HepG2 (cell line): ENCODE measurements at regions not wholly inside any gene's neighbourhood (a gene's known extent, or its start where the extent isn't known, plus 50 kb on each side); places are given as distances from the start of the nearest gene placed in this dataset.

ENCODE experiments used
- CREB1 ChIP-seq, 2 experiments: fragments of 450-650 bp in 1 of 2; IDR thresholded peaks; 2 replicates each; pipeline ENCODE4 v1.6.1; 2016 to 2017; ENCODE audit warnings: control low read depth in 1 of 2, mild to moderate bottlenecking in 1 of 2, missing compliant biosample characterization in 1 of 2, missing genetic modification characterization in 1 of 2
- CTCF ChIP-seq: sonication (generic); formaldehyde crosslinking; IDR thresholded peaks from 2 replicates; pipeline ENCODE4 v1.5.0; 2020; ENCODE audit warnings: mild to moderate bottlenecking, missing genetic modification reagents, moderate library complexity
- HMG20B ChIP-seq: conservative IDR thresholded peaks from 2 replicates; pipeline ENCODE4 v1.6.1; 2016; ENCODE audit warnings: missing genetic modification reagents, missing compliant biosample characterization
- KLF12 ChIP-seq: sonication (generic); formaldehyde crosslinking; IDR thresholded peaks from 2 replicates; pipeline ENCODE4 v1.4.0; 2020; ENCODE audit warnings: missing genetic modification reagents, borderline replicate concordance
- MXD4 ChIP-seq: IDR thresholded peaks from 2 replicates; pipeline ENCODE4 v1.6.1; 2016; ENCODE audit warnings: mild to moderate bottlenecking, missing biosample characterization, missing genetic modification reagents
- ZSCAN20 ChIP-seq: sonication (generic); formaldehyde crosslinking; IDR thresholded peaks from 2 replicates; pipeline ENCODE4 v1.4.0; 2020; ENCODE audit warnings: missing genetic modification reagents, mild to moderate bottlenecking, borderline replicate concordance

- TF ChIP-seq ZSCAN20 = no peak
- no peak for TF ChIP-seq CREB1 (IDR thresholded peaks at IDR 0.05)
- no peak for TF ChIP-seq CREB1 (CRISPR knock-in tag; IDR thresholded peaks at IDR 0.05)
- no peak for TF ChIP-seq CTCF
- no peak for TF ChIP-seq MXD4 (CRISPR knock-in tag)
- TF ChIP-seq HMG20B (CRISPR knock-in tag) = no peak
- TF ChIP-seq KLF12 (CRISPR knock-in tag) = no peak
Observed at GRCh38 chr13:112177450-112178288, 110.7 kb downstream of the SOX1 start.
